Esophagus squamous epithelium (tissue), 4 donors: ENCODE measurements at regions not wholly inside any gene's neighbourhood (a gene's known extent, or its start where the extent isn't known, plus 50 kb on each side); places are given as distances from the start of the nearest gene placed in this dataset.

Source experiments
- POLR2A ChIP-seq, 4 donors: fragments of 450-650 bp; IDR thresholded peaks; one replicate each; pipeline ENCODE4 v1.6.1; 2017; ENCODE audit warnings: antibody characterized with exemption in 4 of 4, mild to moderate bottlenecking in 4 of 4, moderate library complexity in 3 of 4
- TF ChIP-seq, protein P1 (sequence below), 6 experiments: fragments of 450-650 bp in 4 of 6; fragments of 200-600 bp in 2 of 6; sonication (generic) in 2 of 6; IDR thresholded peaks; one replicate each; pipeline ENCODE4 v1.5.1; 2016 to 2019; ENCODE audit warnings: antibody characterized with exemption in 6 of 6, mild to moderate bottlenecking in 4 of 6, moderate library complexity in 4 of 6

DNA sequence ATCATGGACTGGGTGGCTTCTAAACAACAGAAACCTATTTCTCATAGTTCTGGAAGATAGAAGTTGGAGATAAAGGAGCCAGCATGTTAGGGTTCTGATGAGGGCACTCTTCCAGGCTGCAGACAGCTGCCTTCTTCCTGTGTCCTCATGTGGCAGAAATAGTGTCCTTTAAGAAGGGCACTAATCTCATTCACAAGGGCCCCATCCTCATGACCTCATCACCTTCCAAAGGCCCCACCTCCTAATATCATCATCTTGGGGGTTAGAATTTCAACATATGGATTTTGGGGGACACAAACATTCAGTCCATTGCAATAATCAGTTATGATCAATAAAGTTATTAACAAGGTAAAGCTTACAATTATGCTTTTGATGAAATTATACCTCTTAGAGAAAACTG, 130.8 kb upstream of the SLC22A23 start:
- TF ChIP-seq, protein P1, sequence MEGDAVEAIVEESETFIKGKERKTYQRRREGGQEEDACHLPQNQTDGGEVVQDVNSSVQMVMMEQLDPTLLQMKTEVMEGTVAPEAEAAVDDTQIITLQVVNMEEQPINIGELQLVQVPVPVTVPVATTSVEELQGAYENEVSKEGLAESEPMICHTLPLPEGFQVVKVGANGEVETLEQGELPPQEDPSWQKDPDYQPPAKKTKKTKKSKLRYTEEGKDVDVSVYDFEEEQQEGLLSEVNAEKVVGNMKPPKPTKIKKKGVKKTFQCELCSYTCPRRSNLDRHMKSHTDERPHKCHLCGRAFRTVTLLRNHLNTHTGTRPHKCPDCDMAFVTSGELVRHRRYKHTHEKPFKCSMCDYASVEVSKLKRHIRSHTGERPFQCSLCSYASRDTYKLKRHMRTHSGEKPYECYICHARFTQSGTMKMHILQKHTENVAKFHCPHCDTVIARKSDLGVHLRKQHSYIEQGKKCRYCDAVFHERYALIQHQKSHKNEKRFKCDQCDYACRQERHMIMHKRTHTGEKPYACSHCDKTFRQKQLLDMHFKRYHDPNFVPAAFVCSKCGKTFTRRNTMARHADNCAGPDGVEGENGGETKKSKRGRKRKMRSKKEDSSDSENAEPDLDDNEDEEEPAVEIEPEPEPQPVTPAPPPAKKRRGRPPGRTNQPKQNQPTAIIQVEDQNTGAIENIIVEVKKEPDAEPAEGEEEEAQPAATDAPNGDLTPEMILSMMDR (IDR thresholded peaks at IDR 0.05) = no peak
- no peak for TF ChIP-seq POLR2A (IDR thresholded peaks at IDR 0.05)
